K562 (cell line): ENCODE measurements at regions not wholly inside any gene's neighbourhood (a gene's known extent, or its start where the extent isn't known, plus 50 kb on each side); places are given as distances from the start of the nearest gene placed in this dataset.

Experiments
- ATAC-seq: fragments of 200-7000 bp; cut with Tn5 transposase; 3 replicates; pipeline ENCODE4 v1.9.1; 2020; ENCODE audit warnings: moderate library complexity
- BruUV-seq: library from RNA; stranded (reverse); fragments of 400-500 nt; replicated peaks from 2 replicates; lab custom pipeline; 2021; lab: Mats Ljungman, UMichigan
- CTCF ChIA-PET: fragments of 300-600 bp; formaldehyde crosslinking; extraction: SDS; loops from one replicate; lab custom pipeline; 2021; ENCODE audit warnings: low intra/inter-chr PET ratio; lab: Yijun Ruan, JAX
- POLR2A ChIA-PET: fragments of 300-600, 350-650 bp; sonication (Branson Sonifier 250); formaldehyde crosslinking; extraction: SDS; loops from one replicate; lab custom pipeline; 2021; ENCODE audit warnings: antibody characterized with exemption, inconsistent platforms; lab: Yijun Ruan, JAX
- DNase-seq, 4 experiments: peaks; one replicate each; pipeline versions ENCODE4 v3.0.0 to v3.0.0-alpha.2; 2011 to 2018; ENCODE audit warnings: low spot score in 3 of 4, mixed read lengths in 3 of 4; ENCODE audit errors: extremely low read depth in 1 of 4
- FAIRE-seq: peaks from 2 replicates; lab custom pipeline; 2011; peaks lifted over from hg19 to GRCh38; lab: Jason Lieb, UNC
- H2AFZ ChIP-seq: 2 replicates; pipeline ENCODE4 v1.6.0; 2011; ENCODE audit warnings: low read depth, low read length, control low read depth, inconsistent platforms
- H3K27ac ChIP-seq: fragments of 200-600 bp; 3 replicates; pipeline ENCODE4 v1.8.0; 2011; ENCODE audit warnings: low read depth, mild to moderate bottlenecking, control low read depth, inconsistent platforms, low read length, moderate library complexity, mixed read lengths; ENCODE audit errors: extremely low read depth
- H3K27me3 ChIP-seq, 2 experiments: fragments of 300-600 bp in 1 of 2; 2 replicates in 1 of 2; 3 replicates in 1 of 2; pipeline versions ENCODE4 v1.6.0 to v1.8.0; 2011; ENCODE audit warnings: inconsistent platforms in 2 of 2, low read length in 2 of 2, mild to moderate bottlenecking in 1 of 2, mixed read lengths in 1 of 2, moderate library complexity in 1 of 2; ENCODE audit not compliant: control insufficient read depth in 2 of 2, insufficient read depth in 2 of 2
- H3K36me3 ChIP-seq: fragments of 300-600 bp; 3 replicates; pipeline ENCODE4 v1.8.0; 2011; ENCODE audit warnings: mild to moderate bottlenecking, low read length, inconsistent platforms; ENCODE audit not compliant: control insufficient read depth, insufficient read depth
- H3K4me1 ChIP-seq, 2 experiments: fragments of 200-600 bp in 1 of 2; replicated peaks in 1 of 2; 2 replicates in 1 of 2; 3 replicates in 1 of 2; pipeline versions ENCODE4 v1.5.1 to v1.8.0; 2011; ENCODE audit warnings: inconsistent platforms in 2 of 2, low read length in 2 of 2, mild to moderate bottlenecking in 1 of 2, mixed read lengths in 1 of 2, moderate library complexity in 1 of 2; ENCODE audit not compliant: control insufficient read depth in 2 of 2, insufficient read depth in 2 of 2
- H3K4me2 ChIP-seq: 2 replicates; pipeline ENCODE4 v1.6.1; 2011; ENCODE audit warnings: low read length, control low read depth, inconsistent platforms, mixed read lengths; ENCODE audit not compliant: insufficient read depth
- H3K4me3 ChIP-seq: fragments of 200-600 bp; sonication (generic), shearing (Covaris generic); 2 replicates; pipeline ENCODE4 v1.5.1; 2016; ENCODE audit warnings: control low read depth, inconsistent platforms
- H3K79me2 ChIP-seq: fragments of 200-600 bp; 3 replicates; pipeline ENCODE4 v1.8.0; 2011; ENCODE audit warnings: low read length, inconsistent platforms; ENCODE audit not compliant: control insufficient read depth, insufficient read depth
- H3K9ac ChIP-seq, 2 experiments: 2 replicates each; pipeline versions ENCODE4 v1.6.0 to v1.6.1; 2011; ENCODE audit warnings: low read depth in 2 of 2, low read length in 2 of 2, control low read depth in 1 of 2, inconsistent platforms in 1 of 2, mild to moderate bottlenecking in 1 of 2, mixed read lengths in 1 of 2; ENCODE audit not compliant: insufficient read depth in 1 of 2
- H3K9me1 ChIP-seq: one replicate; pipeline ENCODE4 v1.6.0; 2011; ENCODE audit warnings: inconsistent platforms, mild to moderate bottlenecking, low read length, moderate library complexity; ENCODE audit not compliant: control insufficient read depth, insufficient read depth
- H3K9me3 ChIP-seq: replicated peaks from 2 replicates; pipeline ENCODE4 v1.5.1; 2011; ENCODE audit warnings: low read depth, low read length, inconsistent platforms; ENCODE audit not compliant: control insufficient read depth, insufficient read depth
- H4K20me1 ChIP-seq: replicated peaks from 2 replicates; pipeline ENCODE4 v1.6.1; 2011; ENCODE audit warnings: low read length, inconsistent platforms, mixed read lengths; ENCODE audit not compliant: control insufficient read depth, insufficient read depth
- AFF1 ChIP-seq, 2 experiments: fragments of 450-650 bp; IDR thresholded peaks; 2 replicates each; pipeline ENCODE4 v1.6.1; 2018; ENCODE audit warnings: mild to moderate bottlenecking in 2 of 2, low read depth in 1 of 2; ENCODE audit not compliant: partially characterized antibody in 2 of 2
- ERF ChIP-seq: fragments of 450-650 bp; formaldehyde crosslinking; IDR thresholded peaks from 2 replicates; pipeline ENCODE4 v1.4.0; 2020; ENCODE audit warnings: mild to moderate bottlenecking, mixed read lengths
- SNAPC5 ChIP-seq: fragments of 250-450 bp; sonication (Bioruptor Pico); IDR thresholded peaks from 2 replicates; pipeline ENCODE4 v1.8.0; 2021; ENCODE audit warnings: moderate library complexity, mild to moderate bottlenecking, inconsistent platforms
- WGBS: fragments of 100-300 bp; shearing (Covaris generic); methylation state at CpG from one replicate; pipeline ENCODE4 v1.1.6; 2016; ENCODE audit warnings: low coverage, mixed read lengths; ENCODE audit not compliant: insufficient coverage; ENCODE audit errors: missing lambda C conversion rate; 5-methylcytosine and 5-hydroxymethylcytosine counted together
- in situ Hi-C: fragments of 300-500 bp; cut with MboI; formaldehyde crosslinking; loops from 4 replicates; pipeline ENCODE4 v1.15.0; 2018; ENCODE audit warnings: inconsistent platforms, mixed read lengths
- intact Hi-C: fragments of 100-400 bp; cut with micrococcal nuclease; formaldehyde crosslinking; loops from 2 replicates; pipeline ENCODE4 v1.14.2; 2022

- TF ChIP-seq SNAPC5 (CRISPR knock-in tag) (no peak), ERF (CRISPR knock-in tag) (no peak), AFF1 (IDR thresholded peaks at IDR 0.05; ENCODE audit: low read depth in 1 of 2, partially characterized antibody in 2 of 2) (no peak)
- TF ChIP-seq, all 486 proteins: peak for 0
- Histone ChIP-seq H3K27ac (no peak overlapping the region), H3K4me1 (no peaks in the 10 kb centered on the region), H4K20me1 (no peaks in the 10 kb centered on the region), H3K36me3 (no peaks in the 10 kb centered on the region), H3K9ac (no peak overlapping the region), H3K4me3 (no peak overlapping the region), H3K79me2 (no peaks in the 10 kb centered on the region), H3K9me1 (no peaks in the 10 kb centered on the region), H3K4me2 (no peak overlapping the region), H3K27me3 (no peaks in the 10 kb centered on the region), H3K9me3 (no peaks in the 10 kb centered on the region), H2AFZ (no peak overlapping the region)
- CTCF ChIA-PET = no interaction called here
- FAIRE-seq (no peak), ATAC-seq (no peak), DNase-seq (no peak)
- BruUV-seq = no TSS peak
- POLR2A ChIA-PET = no interaction called here
- in situ Hi-C loops = no loop called here
- intact Hi-C loops = no loop called here
- WGBS = 0% methylated on average over 1 of the region's 1 CpG
Observed at GRCh38 chr12:30378307-30378706, 317.4 kb downstream of the IPO8 start.
